Naive thymus-derived CD4-positive, alpha-beta T cell (primary cell): ENCODE measurements at regions not wholly inside any gene's neighbourhood (a gene's known extent, or its start where the extent isn't known, plus 50 kb on each side); places are given as distances from the start of the nearest gene placed in this dataset.
A peak's percentile ranks its signal among the peaks of the same experiment; 100 is the strongest.

Experiments used
- ATAC-seq: fragments of 150-1000 bp; cut with Tn5 transposase; 2 replicates; pipeline ENCODE4 v1.10.0; 2021; ENCODE audit warnings: mild to moderate bottlenecking, moderate library complexity
- CTCF ChIA-PET: fragments of 350-600 bp; sonication (Branson Sonifier 250); formaldehyde crosslinking; loops from one replicate; lab custom pipeline; 2021; ENCODE audit warnings: antibody characterized with exemption; lab: Charles Lee
- POLR2A ChIA-PET: fragments of 350-600 bp; sonication (Branson Sonifier 250); formaldehyde crosslinking; loops from one replicate; lab custom pipeline; 2021; ENCODE audit warnings: antibody characterized with exemption, inconsistent platforms; lab: Charles Lee
- DNase-seq, 9 donors: peaks; one replicate each; pipeline versions ENCODE4 v3.0.0 to v3.0.0-alpha.2; 2020 to 2022; ENCODE audit warnings: mixed read lengths in 1 of 9
- H3K27ac ChIP-seq: one replicate; pipeline ENCODE4 v1.7.0; 2013; ENCODE audit warnings: mild to moderate bottlenecking, low read depth, low read length, moderate library complexity
- H3K27me3 ChIP-seq, 2 donors: one replicate each; pipeline ENCODE4 v1.7.0; 2013; ENCODE audit warnings: low read length in 2 of 2, mild to moderate bottlenecking in 2 of 2, moderate library complexity in 2 of 2; ENCODE audit not compliant: control insufficient read depth in 2 of 2, insufficient read depth in 2 of 2
- H3K36me3 ChIP-seq, 3 experiments: 1 replicate in 2 of 3; 2 replicates in 1 of 3; pipeline ENCODE4 v1.7.0; 2013; ENCODE audit warnings: low read length in 3 of 3, mild to moderate bottlenecking in 3 of 3, moderate library complexity in 1 of 3; ENCODE audit not compliant: insufficient read depth in 3 of 3, control insufficient read depth in 2 of 3
- H3K4me1 ChIP-seq, 2 donors: one replicate each; pipeline ENCODE4 v1.7.0; 2013; ENCODE audit warnings: low read length in 2 of 2, mild to moderate bottlenecking in 2 of 2, moderate library complexity in 1 of 2; ENCODE audit not compliant: control insufficient read depth in 2 of 2, insufficient read depth in 2 of 2
- H3K4me3 ChIP-seq: 2 replicates; pipeline ENCODE4 v1.7.0; 2013; ENCODE audit warnings: mild to moderate bottlenecking, low read length
- H3K9me3 ChIP-seq, 3 experiments: 1 replicate in 2 of 3; 2 replicates in 1 of 3; pipeline ENCODE4 v1.7.0; 2013; ENCODE audit warnings: low read length in 3 of 3; ENCODE audit not compliant: control insufficient read depth in 2 of 3
- H3K27ac Mint-ChIP-seq, 9 donors: one replicate each; pipeline ENCODE4 v1.8.0; 2020 to 2022; ENCODE audit warnings: mixed read lengths in 9 of 9, mild to moderate bottlenecking in 8 of 9, moderate library complexity in 5 of 9, inconsistent platforms in 2 of 9
- H3K27me3 Mint-ChIP-seq, 5 donors: one replicate each; pipeline ENCODE4 v1.8.0; 2021 to 2022; ENCODE audit warnings: mixed read lengths in 5 of 5, mild to moderate bottlenecking in 1 of 5
- H3K36me3 Mint-ChIP-seq, 5 donors: one replicate each; pipeline ENCODE4 v1.8.0; 2020 to 2022; ENCODE audit warnings: mixed read lengths in 5 of 5, mild to moderate bottlenecking in 3 of 5, inconsistent platforms in 1 of 5
- H3K4me1 Mint-ChIP-seq, 7 donors: one replicate each; pipeline ENCODE4 v1.8.0; 2020 to 2022; ENCODE audit warnings: mixed read lengths in 7 of 7, mild to moderate bottlenecking in 3 of 7, inconsistent platforms in 1 of 7
- H3K4me3 Mint-ChIP-seq, 10 donors: one replicate each; pipeline ENCODE4 v1.8.0; 2020 to 2022; ENCODE audit warnings: mild to moderate bottlenecking in 10 of 10, mixed read lengths in 10 of 10, moderate library complexity in 6 of 10, inconsistent platforms in 2 of 10
- H3K9me3 Mint-ChIP-seq, 11 donors: one replicate each; pipeline ENCODE4 v1.8.0; 2020 to 2022; ENCODE audit warnings: mixed read lengths in 11 of 11, mild to moderate bottlenecking in 4 of 11, inconsistent platforms in 1 of 11, moderate library complexity in 1 of 11
- intact Hi-C, 2 donors: fragments of 100-400 bp; cut with micrococcal nuclease; formaldehyde crosslinking; loops; one replicate each; pipeline ENCODE4 v1.15.1; 2023

GRCh38 chr5:56588636-56589480, 226.5 kb upstream of the MAP3K1 start:
- H3K4me3 Mint-ChIP-seq = peak overlapping the region; percentile 23 to 90 (median 68)
- H3K4me1 ChIP-seq = peaks cover 30 to 50% of the 10 kb centered on the region in 2 donors
- DNase-seq (peak; percentile 30 to 75 (median 54)), ATAC-seq (peak; percentile 90)
- H3K4me3 ChIP-seq = no peak overlapping the region
- H3K27ac Mint-ChIP-seq = peak overlapping the region; percentile 85 to 97 (median 93)
- ChIA-PET CTCF (interaction anchor here (1.8 kb wide), 1 partner anchor 226 kb away, joined by 6 read pairs; the partner anchor contains the start of gene MAP3K1), POLR2A (interaction anchor here (0.7 to 2.2 kb wide), 15 partner anchors 9 to 248 kb away, joined by 3 to 17 read pairs (median 3); no protein-coding TSS in a partner anchor)
- intact Hi-C loops = loop anchor here (1.0 to 5.0 kb wide), 5 partner anchors 21 to 228 kb away; no protein-coding TSS in a partner anchor
- H3K27me3 ChIP-seq = no peaks in the 10 kb centered on the region
- H3K36me3 Mint-ChIP-seq = peaks cover 0 to 19% (median 0%) of the 10 kb centered on the region in 5 donors
- H3K9me3 Mint-ChIP-seq = peaks cover 0 to 4% (median 0%) of the 10 kb centered on the region in 11 donors
- peaks cover 0 to 4% (median 0%) of the 10 kb centered on the region in 5 donors for H3K27me3 Mint-ChIP-seq
- H3K36me3 ChIP-seq = no peaks in the 10 kb centered on the region
- peak overlapping the region; percentile 68 for H3K27ac ChIP-seq
- H3K9me3 ChIP-seq = no peaks in the 10 kb centered on the region
- peaks cover 36 to 66% (median 62%) of the 10 kb centered on the region in 7 donors for H3K4me1 Mint-ChIP-seq

GRCh38 chr5:56588131-56588487, 227.2 kb upstream of the MAP3K1 start:
- no peaks in the 10 kb centered on the region for H3K36me3 ChIP-seq
- no peak for ATAC-seq
- Mint-ChIP-seq H3K27ac (peak overlapping the region; percentile 85 to 96 (median 93)), H3K36me3 (peaks cover 0 to 18% (median 0%) of the 10 kb centered on the region in 5 donors), H3K4me1 (peaks cover 35 to 66% (median 62%) of the 10 kb centered on the region in 7 donors), H3K9me3 (peaks cover 0 to 6% (median 0%) of the 10 kb centered on the region in 11 donors), H3K4me3 (peak overlapping the region; percentile 51 to 90 (median 78)), H3K27me3 (peaks cover 0 to 3% (median 0%) of the 10 kb centered on the region in 5 donors)
- ChIA-PET POLR2A (interaction anchor here (0.7 to 2.2 kb wide), 10 partner anchors 11 to 231 kb away, joined by 3 to 17 read pairs (median 3); partner anchors contain the start of gene MAP3K1), CTCF (interaction anchor here (0.6 to 1.8 kb wide), 2 partner anchors 227 to 1616 kb away, joined by 4 to 6 read pairs; partner anchors contain the start of gene MAP3K1)
- peak overlapping the region; percentile 68 for H3K27ac ChIP-seq
- peak overlapping the region; percentile 42 for H3K4me3 ChIP-seq
- no peaks in the 10 kb centered on the region for H3K27me3 ChIP-seq
- H3K9me3 ChIP-seq = no peaks in the 10 kb centered on the region
- no peak for DNase-seq
- intact Hi-C loops = loop anchor here (2.0 to 5.0 kb wide), 3 partner anchors 104 to 229 kb away; no protein-coding TSS in a partner anchor
- H3K4me1 ChIP-seq = peaks cover 30 to 50% of the 10 kb centered on the region in 2 donors

- Histone ChIP-seq H3K4me1 (peaks cover 30 to 50% of the 10 kb centered on the region in 2 donors), H3K9me3 (no peaks in the 10 kb centered on the region), H3K27me3 (no peaks in the 10 kb centered on the region), H3K36me3 (no peaks in the 10 kb centered on the region), H3K4me3 (peak overlapping the region; percentile 42), H3K27ac (peak overlapping the region; percentile 68)
- H3K36me3 Mint-ChIP-seq = peaks cover 0 to 18% (median 0%) of the 10 kb centered on the region in 5 donors
- ChIA-PET POLR2A (interaction anchor here (0.7 to 2.2 kb wide), 8 partner anchors 10 to 227 kb away, joined by 3 to 17 read pairs (median 3); partner anchors contain the start of gene MAP3K1), CTCF (interaction anchor here (0.6 to 1.8 kb wide), 2 partner anchors 228 to 1615 kb away, joined by 4 to 6 read pairs; partner anchors contain the start of gene MAP3K1)
- H3K27ac Mint-ChIP-seq = peak overlapping the region; percentile 85 to 96 (median 93)
- peaks cover 0 to 7% (median 0%) of the 10 kb centered on the region in 11 donors for H3K9me3 Mint-ChIP-seq
- ATAC-seq = peak; percentile 28
- intact Hi-C loops = loop anchor here (2.0 to 5.0 kb wide), 5 partner anchors 105 to 229 kb away; partner anchors contain the start of gene MAP3K1 (in 1 of the 2)
- DNase-seq = peak in 7 of 9 donors; percentile 13 to 63 (median 51)
- H3K4me3 Mint-ChIP-seq = peak overlapping the region; percentile 51 to 90 (median 78)
- peaks cover 35 to 64% (median 57%) of the 10 kb centered on the region in 7 donors for H3K4me1 Mint-ChIP-seq
- peaks cover 0 to 3% (median 0%) of the 10 kb centered on the region in 5 donors for H3K27me3 Mint-ChIP-seq
Measured at GRCh38 chr5:56587381-56588130, 227.8 kb upstream of the MAP3K1 start.

- Histone ChIP-seq H3K27ac (peak overlapping the region; percentile 55), H3K36me3 (no peaks in the 10 kb centered on the region), H3K9me3 (no peaks in the 10 kb centered on the region), H3K27me3 (no peaks in the 10 kb centered on the region), H3K4me3 (peak overlapping the region; percentile 48), H3K4me1 (peaks cover 30 to 50% of the 10 kb centered on the region in 2 donors)
- peak overlapping the region; percentile 51 to 90 (median 71) for H3K4me3 Mint-ChIP-seq
- H3K4me1 Mint-ChIP-seq = peaks cover 33 to 58% (median 51%) of the 10 kb centered on the region in 7 donors
- peaks cover 0 to 12% (median 0%) of the 10 kb centered on the region in 11 donors for H3K9me3 Mint-ChIP-seq
- peak; percentile 25 for ATAC-seq
- peaks cover 0 to 18% (median 0%) of the 10 kb centered on the region in 5 donors for H3K36me3 Mint-ChIP-seq
- ChIA-PET POLR2A (interaction anchor here (0.5 to 2.8 kb wide), 11 partner anchors 9 to 155 kb away, joined by 3 to 9 read pairs (median 4); no protein-coding TSS in a partner anchor), CTCF (interaction anchor here (0.5 to 1.0 kb wide), 3 partner anchors 88 to 228 kb away, joined by 3 to 4 read pairs (median 3); no protein-coding TSS in a partner anchor)
- peak in 6 of 9 donors; percentile 12 to 50 (median 39) for DNase-seq
- H3K27me3 Mint-ChIP-seq = peaks cover 0 to 7% (median 0%) of the 10 kb centered on the region in 5 donors
- H3K27ac Mint-ChIP-seq = peak overlapping the region; percentile 63 to 94 (median 88)
- intact Hi-C loops = loop anchor here in 1 of 2 donors (1.0 to 5.0 kb wide), 4 partner anchors 106 to 229 kb away; partner anchors contain the start of gene MAP3K1
Measured at GRCh38 chr5:56585999-56586691, 229.2 kb upstream of the MAP3K1 start.

GRCh38 chr5:56585461-56585860, 229.9 kb upstream of the MAP3K1 start:
- H3K4me3 Mint-ChIP-seq = peak overlapping the region in 9 of 10 donors; percentile 1 to 90 (median 73)
- Histone ChIP-seq H3K4me1 (peaks cover 30 to 50% of the 10 kb centered on the region in 2 donors), H3K9me3 (no peaks in the 10 kb centered on the region), H3K36me3 (no peaks in the 10 kb centered on the region), H3K4me3 (no peak overlapping the region), H3K27ac (peak overlapping the region; percentile 55), H3K27me3 (no peaks in the 10 kb centered on the region)
- peak overlapping the region in 8 of 9 donors; percentile 34 to 94 (median 88) for H3K27ac Mint-ChIP-seq
- CTCF ChIA-PET = interaction anchor here (0.5 to 1.0 kb wide), 3 partner anchors 88 to 228 kb away, joined by 3 to 4 read pairs (median 3); no protein-coding TSS in a partner anchor
- peaks cover 0 to 12% (median under 1%) of the 10 kb centered on the region in 11 donors for H3K9me3 Mint-ChIP-seq
- POLR2A ChIA-PET = interaction anchor here (0.5 to 2.8 kb wide), 10 partner anchors 8 to 156 kb away, joined by 3 to 9 read pairs (median 4); no protein-coding TSS in a partner anchor
- peaks cover 0 to 18% (median 0%) of the 10 kb centered on the region in 5 donors for H3K36me3 Mint-ChIP-seq
- H3K27me3 Mint-ChIP-seq = peaks cover 0 to 7% (median 0%) of the 10 kb centered on the region in 5 donors
- no peak for DNase-seq
- H3K4me1 Mint-ChIP-seq = peaks cover 35 to 59% (median 53%) of the 10 kb centered on the region in 7 donors
- no peak for ATAC-seq
- intact Hi-C loops = loop anchor here in 1 of 2 donors (5.0 kb wide), 1 partner anchor 107 kb away; no protein-coding TSS in a partner anchor
